Ascending aorta (tissue), 2 donors: ENCODE measurements at regions not wholly inside any gene's neighbourhood (a gene's known extent, or its start where the extent isn't known, plus 50 kb on each side); places are given as distances from the start of the nearest gene placed in this dataset.

Experiments used
- DNase-seq, 2 donors: peaks; one replicate each; pipeline ENCODE4 v3.0.0-alpha.2; 2019; ENCODE audit warnings: low spot score in 2 of 2
- H3K27ac ChIP-seq, 2 donors: fragments of 200-600 bp; sonication (generic); one replicate each; pipeline ENCODE4 v1.5.1; 2016 to 2017; ENCODE audit warnings: mild to moderate bottlenecking in 1 of 2
- H3K27me3 ChIP-seq: fragments of 200-600 bp; sonication (generic); one replicate; pipeline ENCODE4 v1.5.1; 2017
- H3K36me3 ChIP-seq, 2 donors: fragments of 200-600 bp; sonication (generic); one replicate each; pipeline ENCODE4 v1.5.1; 2016
- H3K4me1 ChIP-seq, 2 donors: fragments of 200-600 bp; sonication (generic); one replicate each; pipeline ENCODE4 v1.5.1; 2016 to 2017; ENCODE audit warnings: mild to moderate bottlenecking in 1 of 2
- H3K4me3 ChIP-seq, 2 donors: fragments of 200-600 bp; sonication (generic); one replicate each; pipeline ENCODE4 v1.5.1; 2016 to 2017; ENCODE audit warnings: mild to moderate bottlenecking in 1 of 2
- H3K9me3 ChIP-seq, 2 donors: fragments of 200-600 bp; sonication (generic); one replicate each; pipeline ENCODE4 v1.5.1; 2016
- intact Hi-C: fragments of 100-400 bp; cut with DNase I; formaldehyde crosslinking; loops from one replicate; pipeline ENCODE4 v1.15.1; 2023
- TF ChIP-seq, protein P1 (sequence below), 3 experiments: fragments of 200-600 bp in 2 of 3; fragments of 450-650 bp in 1 of 3; sonication (generic) in 2 of 3; IDR thresholded peaks; one replicate each; pipeline ENCODE4 v1.5.1; 2016 to 2019; ENCODE audit warnings: antibody characterized with exemption in 3 of 3, mild to moderate bottlenecking in 1 of 3, moderate library complexity in 1 of 3

DNA sequence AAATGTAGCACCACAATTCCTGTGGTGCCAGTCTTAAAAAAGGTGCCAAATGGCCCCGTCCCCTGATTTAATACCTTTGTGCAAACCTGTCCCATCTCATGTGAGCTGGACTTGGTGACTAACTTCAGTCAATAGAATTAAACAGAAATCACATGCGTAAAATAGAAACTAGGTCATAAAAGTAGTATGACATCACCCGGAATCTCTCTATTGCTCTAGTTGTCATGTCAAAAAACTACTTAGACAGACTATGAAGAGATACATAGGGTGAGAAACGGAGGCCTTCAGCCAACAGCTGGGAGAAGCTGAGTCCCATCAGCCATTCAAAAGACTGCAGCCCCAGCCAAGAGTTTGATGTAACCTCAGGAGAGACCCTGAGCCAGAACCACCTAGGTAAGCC lies 293.5 kb upstream of the HS3ST1 start:
- TF ChIP-seq, protein P1, sequence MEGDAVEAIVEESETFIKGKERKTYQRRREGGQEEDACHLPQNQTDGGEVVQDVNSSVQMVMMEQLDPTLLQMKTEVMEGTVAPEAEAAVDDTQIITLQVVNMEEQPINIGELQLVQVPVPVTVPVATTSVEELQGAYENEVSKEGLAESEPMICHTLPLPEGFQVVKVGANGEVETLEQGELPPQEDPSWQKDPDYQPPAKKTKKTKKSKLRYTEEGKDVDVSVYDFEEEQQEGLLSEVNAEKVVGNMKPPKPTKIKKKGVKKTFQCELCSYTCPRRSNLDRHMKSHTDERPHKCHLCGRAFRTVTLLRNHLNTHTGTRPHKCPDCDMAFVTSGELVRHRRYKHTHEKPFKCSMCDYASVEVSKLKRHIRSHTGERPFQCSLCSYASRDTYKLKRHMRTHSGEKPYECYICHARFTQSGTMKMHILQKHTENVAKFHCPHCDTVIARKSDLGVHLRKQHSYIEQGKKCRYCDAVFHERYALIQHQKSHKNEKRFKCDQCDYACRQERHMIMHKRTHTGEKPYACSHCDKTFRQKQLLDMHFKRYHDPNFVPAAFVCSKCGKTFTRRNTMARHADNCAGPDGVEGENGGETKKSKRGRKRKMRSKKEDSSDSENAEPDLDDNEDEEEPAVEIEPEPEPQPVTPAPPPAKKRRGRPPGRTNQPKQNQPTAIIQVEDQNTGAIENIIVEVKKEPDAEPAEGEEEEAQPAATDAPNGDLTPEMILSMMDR (IDR thresholded peaks at IDR 0.05), result no peak
- no peak for DNase-seq
- Histone ChIP-seq H3K27ac (no peak overlapping the region), H3K4me1 (no peaks in the 10 kb centered on the region), H3K9me3 (no peaks in the 10 kb centered on the region), H3K4me3 (no peak overlapping the region), H3K27me3 (no peaks in the 10 kb centered on the region), H3K36me3 (no peaks in the 10 kb centered on the region)
- intact Hi-C loops, result no loop called here

DNA sequence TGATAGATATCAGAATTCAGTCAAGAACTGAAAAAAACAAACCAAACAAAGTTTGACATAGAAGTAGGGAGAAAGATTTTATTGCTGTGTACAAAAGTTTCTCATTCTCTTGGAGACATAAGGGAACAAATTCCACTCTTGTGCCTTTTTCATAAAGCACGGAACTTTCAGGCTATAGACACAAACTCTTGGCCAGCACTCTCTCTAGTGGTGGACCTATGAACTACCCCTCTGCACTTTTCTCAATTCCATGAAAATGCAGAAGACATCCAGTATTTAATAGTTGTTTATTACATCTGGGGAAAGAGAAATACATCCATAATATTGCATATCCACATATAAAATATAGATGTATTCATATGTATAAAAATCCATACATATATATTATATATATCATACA lies 291.6 kb upstream of the HS3ST1 start:
- H3K4me3 ChIP-seq, result no peak overlapping the region
- H3K4me1 ChIP-seq, result no peaks in the 10 kb centered on the region
- no peaks in the 10 kb centered on the region for H3K27me3 ChIP-seq
- no peaks in the 10 kb centered on the region for H3K9me3 ChIP-seq
- TF ChIP-seq, protein P1 (IDR thresholded peaks at IDR 0.05), result peak in 2 of 3 experiments; percentile 37 to 45
- H3K27ac ChIP-seq, result no peak overlapping the region
- H3K36me3 ChIP-seq, result no peaks in the 10 kb centered on the region
- DNase-seq, result no peak
- intact Hi-C loops, result no loop called here

DNA sequence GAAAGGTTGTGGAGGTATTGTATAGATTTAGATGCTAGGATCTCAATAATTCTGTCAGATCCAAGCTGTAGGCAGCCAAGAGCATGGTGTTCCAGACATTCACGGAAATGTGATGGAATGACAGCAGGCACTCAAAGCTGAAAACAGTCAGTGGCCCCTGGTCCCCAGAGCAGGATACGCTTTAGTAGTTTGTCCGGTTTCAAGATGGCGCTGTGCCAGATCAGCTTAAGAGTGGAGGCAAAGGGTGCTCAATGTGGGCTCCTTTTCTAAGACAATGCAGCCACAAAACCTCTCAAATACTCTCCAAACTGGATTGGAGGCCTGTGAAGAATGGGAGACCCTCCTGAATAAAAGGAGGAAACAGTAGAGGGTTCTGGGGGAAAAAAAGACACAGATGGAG lies 291.2 kb upstream of the HS3ST1 start:
- H3K27ac ChIP-seq, result no peak overlapping the region
- H3K9me3 ChIP-seq, result no peaks in the 10 kb centered on the region
- DNase-seq, result no peak
- H3K36me3 ChIP-seq, result no peaks in the 10 kb centered on the region
- no peaks in the 10 kb centered on the region for H3K4me1 ChIP-seq
- no peaks in the 10 kb centered on the region for H3K27me3 ChIP-seq
- H3K4me3 ChIP-seq, result no peak overlapping the region
- intact Hi-C loops, result no loop called here
- TF ChIP-seq, protein P1 (IDR thresholded peaks at IDR 0.05), result no peak

DNA sequence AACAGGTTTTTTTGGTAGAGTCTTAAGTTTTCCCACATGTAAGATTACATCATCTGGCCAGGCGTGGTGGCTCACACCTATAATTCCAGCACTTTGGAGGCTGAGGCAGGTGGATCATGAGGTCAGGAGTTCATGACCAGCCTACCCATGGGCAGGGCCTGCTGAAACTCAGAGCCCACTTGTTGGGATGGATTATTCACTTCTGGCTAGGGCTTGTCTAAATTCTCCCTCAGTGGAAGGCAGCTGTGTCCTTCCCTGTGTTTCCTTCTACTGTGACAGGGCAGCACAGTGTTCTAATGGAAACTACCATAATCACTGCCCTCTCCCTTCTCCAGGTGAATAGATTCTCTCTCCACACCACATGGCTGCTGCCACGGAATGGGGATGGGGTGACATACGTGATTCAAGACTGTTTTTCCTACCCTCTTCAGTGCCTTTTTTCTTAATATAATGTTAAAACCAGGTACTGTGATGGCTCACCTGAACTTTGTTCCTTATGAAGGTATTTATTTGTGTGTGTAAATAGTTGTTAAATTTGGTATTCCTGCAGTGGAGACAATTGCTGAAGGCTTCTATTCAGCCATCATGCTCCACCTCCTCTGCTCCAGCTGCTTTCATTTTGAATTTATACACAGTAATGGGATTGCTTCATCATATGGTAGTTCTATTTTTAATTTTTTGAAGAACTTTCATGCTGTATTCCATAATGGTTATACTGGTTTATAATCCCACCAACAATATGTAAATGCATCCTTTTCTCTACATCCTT lies 287.2 kb upstream of the HS3ST1 start:
- Histone ChIP-seq H3K4me3 (no peak overlapping the region), H3K27me3 (no peaks in the 10 kb centered on the region), H3K27ac (no peak overlapping the region), H3K4me1 (no peaks in the 10 kb centered on the region), H3K9me3 (no peaks in the 10 kb centered on the region), H3K36me3 (no peaks in the 10 kb centered on the region)
- DNase-seq, result no peak
- TF ChIP-seq, protein P1 (IDR thresholded peaks at IDR 0.05), result no peak
- intact Hi-C loops, result no loop called here

DNA sequence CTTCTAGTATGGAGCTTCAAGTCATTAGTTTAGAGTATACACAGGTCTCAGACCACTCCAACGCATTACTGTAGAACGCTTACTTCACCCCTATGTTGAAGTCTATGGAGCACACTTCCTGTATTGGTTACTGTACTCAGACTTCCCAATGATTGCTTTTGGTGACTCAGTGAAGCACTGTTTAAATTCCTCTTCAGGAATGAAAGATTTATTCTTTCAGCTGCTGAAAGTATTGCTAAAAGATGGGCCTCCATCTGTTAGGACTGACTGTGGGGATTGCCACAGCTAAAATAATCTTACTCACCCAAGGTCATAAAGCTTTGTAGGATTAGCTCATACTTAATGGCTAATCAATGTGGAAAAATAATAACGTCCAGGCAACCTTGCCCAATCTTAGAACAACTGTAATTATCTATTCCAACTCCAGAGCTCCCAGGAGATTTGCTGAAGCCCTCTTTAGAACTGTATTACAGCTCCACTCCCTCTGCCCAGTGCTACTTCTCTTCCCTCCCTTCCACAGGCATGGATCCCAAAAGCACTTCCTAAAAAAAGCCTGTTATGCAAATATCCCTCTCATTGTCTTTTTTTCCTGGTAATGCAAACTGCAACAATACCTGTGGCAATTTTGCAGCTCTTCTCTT lies 281.9 kb upstream of the HS3ST1 start:
- TF ChIP-seq, protein P1 (IDR thresholded peaks at IDR 0.05), result no peak
- H3K27me3 ChIP-seq, result no peaks in the 10 kb centered on the region
- no peaks in the 10 kb centered on the region for H3K36me3 ChIP-seq
- DNase-seq, result no peak
- H3K4me3 ChIP-seq, result no peak overlapping the region
- intact Hi-C loops, result no loop called here
- H3K27ac ChIP-seq, result no peak overlapping the region
- no peaks in the 10 kb centered on the region for H3K9me3 ChIP-seq
- H3K4me1 ChIP-seq, result no peaks in the 10 kb centered on the region
